Peyer's patch (tissue), 4 donors: ENCODE measurements at regions not wholly inside any gene's neighbourhood (a gene's known extent, or its start where the extent isn't known, plus 50 kb on each side); places are given as distances from the start of the nearest gene placed in this dataset.

ENCODE experiments used
- CTCF ChIP-seq, 6 experiments: fragments of 450-650 bp in 4 of 6; fragments of 200-600 bp in 2 of 6; sonication (generic) in 1 of 6; IDR thresholded peaks; one replicate each; pipeline ENCODE4 v1.5.1; 2017 to 2019; ENCODE audit warnings: antibody characterized with exemption in 6 of 6, mild to moderate bottlenecking in 3 of 6, moderate library complexity in 1 of 6
- POLR2A ChIP-seq, 2 donors: fragments of 450-650 bp; IDR thresholded peaks; one replicate each; pipeline ENCODE4 v1.5.1; 2017; ENCODE audit warnings: antibody characterized with exemption in 2 of 2, mild to moderate bottlenecking in 2 of 2, moderate library complexity in 2 of 2

DNA sequence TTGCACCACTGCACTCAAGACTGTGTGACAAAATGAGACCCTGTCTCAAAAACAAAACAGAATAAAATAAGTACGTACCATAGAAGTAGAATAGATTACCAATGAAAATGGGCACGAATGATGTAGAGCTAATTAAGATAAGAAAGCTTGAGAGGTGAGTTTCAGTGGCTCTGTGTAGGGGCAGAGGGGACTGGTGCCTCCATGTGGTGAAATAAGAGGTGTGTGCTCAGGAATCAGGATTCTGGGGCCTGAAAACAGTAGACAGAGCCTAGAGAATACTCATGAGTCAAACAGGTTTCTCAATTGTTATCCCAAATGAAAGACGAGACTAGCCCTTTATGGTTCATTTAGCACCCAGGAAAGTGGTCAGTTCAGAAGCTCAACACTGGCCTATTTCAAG lies 1145.1 kb downstream of the FLRT2 start:
- TF ChIP-seq POLR2A (IDR thresholded peaks at IDR 0.05) (no peak), CTCF (IDR thresholded peaks at IDR 0.05) (no peak)
